GM18505 (cell line): ENCODE measurements at regions not wholly inside any gene's neighbourhood (a gene's known extent, or its start where the extent isn't known, plus 50 kb on each side); places are given as distances from the start of the nearest gene placed in this dataset.
A peak's percentile ranks its signal among the peaks of the same experiment; 100 is the strongest.

Source experiments
- ATAC-seq: cut with Tn5 transposase; IDR thresholded peaks from one replicate; pipeline ENCODE4 v1.9.1; 2021; ENCODE audit not compliant: unreplicated experiment
- POLR2A ChIP-seq: IDR thresholded peaks from 4 replicates; pipeline ENCODE4 v1.6.1; 2011; ENCODE audit warnings: borderline replicate concordance; ENCODE audit not compliant: insufficient read depth, insufficient read length; ENCODE audit errors: extremely low read depth

GRCh38 chr12:15033029-15033428, 60.2 kb downstream of the PDE6H start:
- ATAC-seq, result no peak
- TF ChIP-seq POLR2A, result no peak

GRCh38 chr12:15033641-15034040, 60.8 kb downstream of the PDE6H start:
- no peak for ATAC-seq
- no peak for TF ChIP-seq POLR2A

GRCh38 chr12:15035185-15035584, 62.3 kb downstream of the PDE6H start:
- TF ChIP-seq POLR2A, result no peak
- ATAC-seq, result no peak

- ATAC-seq, result no peak
- no peak for TF ChIP-seq POLR2A
Observed at GRCh38 chr12:15037091-15037687, 64.3 kb downstream of the PDE6H start.

GRCh38 chr12:15038137-15038536, 65.3 kb downstream of the PDE6H start:
- ATAC-seq, result no peak
- TF ChIP-seq POLR2A, result no peak

GRCh38 chr12:15044471-15044870, 71.6 kb downstream of the PDE6H start:
- ATAC-seq, result no peak
- no peak for TF ChIP-seq POLR2A

- ATAC-seq, result no peak
- no peak for TF ChIP-seq POLR2A
Observed at GRCh38 chr12:15045451-15045850, 72.6 kb downstream of the PDE6H start.

GRCh38 chr12:15047611-15048010, 74.8 kb downstream of the PDE6H start:
- TF ChIP-seq POLR2A, result no peak
- ATAC-seq, result no peak

- no peak for TF ChIP-seq POLR2A
- ATAC-seq, result no peak
Observed at GRCh38 chr12:15049461-15050153, 76.8 kb downstream of the PDE6H start.

GRCh38 chr12:15050659-15051058, 77.8 kb downstream of the PDE6H start:
- ATAC-seq, result peak; percentile 60
- no peak for TF ChIP-seq POLR2A

GRCh38 chr12:15052691-15053090, 79.8 kb downstream of the PDE6H start:
- ATAC-seq, result no peak
- no peak for TF ChIP-seq POLR2A

- ATAC-seq, result no peak
- TF ChIP-seq POLR2A, result no peak
Observed at GRCh38 chr12:15056218-15056617, 83.4 kb downstream of the PDE6H start.
